ENCODE measurements at regions not wholly inside any gene's neighbourhood (a gene's known extent, or its start where the extent isn't known, plus 50 kb on each side); places are given as distances from the start of the nearest gene placed in this dataset.

DNA sequence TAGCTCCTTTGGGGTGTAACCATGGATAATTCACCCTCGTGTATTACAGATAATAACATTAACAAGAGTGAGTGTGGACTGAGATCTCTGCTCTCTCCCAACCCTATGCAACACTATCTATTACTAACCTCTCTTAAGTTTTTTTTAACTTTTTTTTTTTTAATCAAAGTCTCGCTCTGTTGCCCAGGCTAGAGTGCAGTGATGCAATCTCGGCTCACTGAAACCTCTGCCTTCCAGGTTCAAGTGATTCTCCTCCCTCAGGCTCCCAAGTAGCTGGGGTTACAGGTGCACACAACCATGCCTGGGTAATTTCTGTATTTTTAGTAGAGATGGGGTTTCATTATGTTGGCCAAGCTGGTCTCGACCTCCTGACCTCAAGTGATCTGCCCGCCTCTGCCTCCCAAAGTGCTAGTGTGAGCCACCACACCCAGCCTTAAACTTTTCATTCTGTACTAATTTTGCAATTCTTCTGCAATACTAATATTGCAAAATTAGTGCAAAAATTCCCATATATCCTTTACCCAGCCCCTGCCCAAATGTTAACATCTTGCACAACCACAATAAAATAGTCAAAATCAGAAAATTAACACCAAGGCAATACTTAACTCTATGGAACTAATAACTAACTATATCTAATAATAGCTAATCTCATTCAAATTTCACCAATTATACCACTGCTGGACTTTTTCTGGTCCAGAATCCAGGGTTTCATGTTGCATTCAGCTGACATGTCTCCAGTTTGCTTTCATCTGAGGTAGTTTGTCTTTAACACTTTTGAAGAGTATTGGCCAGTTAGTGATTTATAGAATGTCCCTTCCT, 66.5 kb upstream of the TCF7L2 start:
- intact Hi-C loops (cut with micrococcal nuclease), result loop anchor here (5.0 to 10.0 kb wide), 2 partner anchors 41 to 49 kb away; no protein-coding TSS in a partner anchor
- Histone ChIP-seq H3K27ac (ENCODE audit: low read depth in 1 of 2, low read length in 2 of 2) (no peak overlapping the region), H4K20me1 (ENCODE audit: insufficient read depth, low read length) (no peaks in the 10 kb centered on the region), H3K36me3 (replicated peaks in 1 of 2; ENCODE audit: control insufficient read depth in 1 of 2, insufficient read depth in 2 of 2, low read length in 2 of 2) (no peaks in the 10 kb centered on the region), H2AFZ (ENCODE audit: insufficient read depth, low read depth, low read length, poor library complexity, severe bottlenecking) (no peak overlapping the region), H3K79me2 (ENCODE audit: insufficient read depth, low read length) (no peaks in the 10 kb centered on the region), H3K9ac (ENCODE audit: insufficient read depth, low read length, poor library complexity, severe bottlenecking) (no peak overlapping the region), H3K4me2 (replicated peaks; ENCODE audit: extremely low read depth, low read length, poor library complexity, severe bottlenecking) (no peak overlapping the region), H3K9me3 (replicated peaks in 1 of 2; ENCODE audit: control insufficient read depth in 1 of 2, insufficient read depth in 1 of 2, low read length in 2 of 2) (no peaks in the 10 kb centered on the region), H3K4me1 (ENCODE audit: control insufficient read depth in 1 of 2, insufficient read depth in 2 of 2, low read length in 2 of 2) (peaks cover 20% of the 10 kb centered on the region in 2 donors), H3K4me3 (replicated peaks in 1 of 3; ENCODE audit: low read depth in 2 of 3, low read length in 3 of 3) (no peak overlapping the region), H3K27me3 (ENCODE audit: control insufficient read depth in 2 of 2, insufficient read depth in 2 of 2, low read length in 2 of 2) (peaks cover 0 to 2% of the 10 kb centered on the region in 2 donors)
- Mint-ChIP-seq H3K4me1 (peaks cover 27% of the 10 kb centered on the region), H3K36me3 (peaks cover 0 to 3% of the 10 kb centered on the region in 2 donors), H3K9me3 (peaks cover 0 to 13% (median 5%) of the 10 kb centered on the region in 7 donors), H3K27ac (no peak overlapping the region), H3K27me3 (ENCODE audit: low read depth in 3 of 3) (peaks cover 0 to 5% (median 0%) of the 10 kb centered on the region in 3 donors), H3K4me3 (peak overlapping the region in 1 of 2 donors; percentile 71)
- 43% methylated on average over 1 of the region's 5 CpGs for WGBS (ENCODE audit: insufficient coverage)
- peak in 1 of 3 donors; percentile 37 for DNase-seq
- TF ChIP-seq, protein P1, sequence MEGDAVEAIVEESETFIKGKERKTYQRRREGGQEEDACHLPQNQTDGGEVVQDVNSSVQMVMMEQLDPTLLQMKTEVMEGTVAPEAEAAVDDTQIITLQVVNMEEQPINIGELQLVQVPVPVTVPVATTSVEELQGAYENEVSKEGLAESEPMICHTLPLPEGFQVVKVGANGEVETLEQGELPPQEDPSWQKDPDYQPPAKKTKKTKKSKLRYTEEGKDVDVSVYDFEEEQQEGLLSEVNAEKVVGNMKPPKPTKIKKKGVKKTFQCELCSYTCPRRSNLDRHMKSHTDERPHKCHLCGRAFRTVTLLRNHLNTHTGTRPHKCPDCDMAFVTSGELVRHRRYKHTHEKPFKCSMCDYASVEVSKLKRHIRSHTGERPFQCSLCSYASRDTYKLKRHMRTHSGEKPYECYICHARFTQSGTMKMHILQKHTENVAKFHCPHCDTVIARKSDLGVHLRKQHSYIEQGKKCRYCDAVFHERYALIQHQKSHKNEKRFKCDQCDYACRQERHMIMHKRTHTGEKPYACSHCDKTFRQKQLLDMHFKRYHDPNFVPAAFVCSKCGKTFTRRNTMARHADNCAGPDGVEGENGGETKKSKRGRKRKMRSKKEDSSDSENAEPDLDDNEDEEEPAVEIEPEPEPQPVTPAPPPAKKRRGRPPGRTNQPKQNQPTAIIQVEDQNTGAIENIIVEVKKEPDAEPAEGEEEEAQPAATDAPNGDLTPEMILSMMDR (IDR thresholded peaks at IDR 0.05), result no peak

DNA sequence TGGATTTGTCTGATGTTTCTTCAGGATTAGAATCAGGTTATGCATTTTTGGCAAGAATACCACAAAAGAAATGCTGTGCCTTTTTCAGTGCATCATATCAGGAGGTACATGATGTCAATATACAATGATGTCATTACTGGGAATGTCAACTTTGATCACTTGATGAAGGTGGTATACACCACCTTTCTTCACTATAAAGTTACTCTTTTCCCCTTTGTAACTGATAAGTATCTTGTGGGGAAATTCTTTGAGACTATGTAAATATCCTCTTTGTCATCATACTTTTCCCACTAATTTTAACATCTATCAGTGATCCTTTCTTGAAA, 65.9 kb upstream of the TCF7L2 start:
- Histone ChIP-seq H3K9ac (ENCODE audit: insufficient read depth, low read length, poor library complexity, severe bottlenecking) (no peak overlapping the region), H3K79me2 (ENCODE audit: insufficient read depth, low read length) (no peaks in the 10 kb centered on the region), H3K36me3 (replicated peaks in 1 of 2; ENCODE audit: control insufficient read depth in 1 of 2, insufficient read depth in 2 of 2, low read length in 2 of 2) (no peaks in the 10 kb centered on the region), H3K27ac (ENCODE audit: low read depth in 1 of 2, low read length in 2 of 2) (no peak overlapping the region), H3K9me3 (replicated peaks in 1 of 2; ENCODE audit: control insufficient read depth in 1 of 2, insufficient read depth in 1 of 2, low read length in 2 of 2) (no peaks in the 10 kb centered on the region), H3K27me3 (ENCODE audit: control insufficient read depth in 2 of 2, insufficient read depth in 2 of 2, low read length in 2 of 2) (peaks cover 0 to 2% of the 10 kb centered on the region in 2 donors), H2AFZ (ENCODE audit: insufficient read depth, low read depth, low read length, poor library complexity, severe bottlenecking) (no peak overlapping the region), H3K4me2 (replicated peaks; ENCODE audit: extremely low read depth, low read length, poor library complexity, severe bottlenecking) (no peak overlapping the region), H3K4me1 (ENCODE audit: control insufficient read depth in 1 of 2, insufficient read depth in 2 of 2, low read length in 2 of 2) (peaks cover 20% of the 10 kb centered on the region in 2 donors), H3K4me3 (replicated peaks in 1 of 3; ENCODE audit: low read depth in 2 of 3, low read length in 3 of 3) (no peak overlapping the region), H4K20me1 (ENCODE audit: insufficient read depth, low read length) (no peaks in the 10 kb centered on the region)
- H3K27ac Mint-ChIP-seq, result no peak overlapping the region
- intact Hi-C loops (cut with micrococcal nuclease), result loop anchor here (5.0 to 10.0 kb wide), 2 partner anchors 42 to 49 kb away; no protein-coding TSS in a partner anchor
- H3K27me3 Mint-ChIP-seq (ENCODE audit: low read depth in 3 of 3), result peaks cover 0 to 5% (median 0%) of the 10 kb centered on the region in 3 donors
- peaks cover 0 to 3% of the 10 kb centered on the region in 2 donors for H3K36me3 Mint-ChIP-seq
- TF ChIP-seq, protein P1 (IDR thresholded peaks at IDR 0.05), result no peak
- DNase-seq, result no peak
- H3K9me3 Mint-ChIP-seq, result peaks cover 0 to 13% (median 5%) of the 10 kb centered on the region in 7 donors
- peaks cover 27% of the 10 kb centered on the region for H3K4me1 Mint-ChIP-seq
- no peak overlapping the region for H3K4me3 Mint-ChIP-seq
